ENCODE measurements at regions not wholly inside any gene's neighbourhood (a gene's known extent, or its start where the extent isn't known, plus 50 kb on each side); places are given as distances from the start of the nearest gene placed in this dataset.

DNA sequence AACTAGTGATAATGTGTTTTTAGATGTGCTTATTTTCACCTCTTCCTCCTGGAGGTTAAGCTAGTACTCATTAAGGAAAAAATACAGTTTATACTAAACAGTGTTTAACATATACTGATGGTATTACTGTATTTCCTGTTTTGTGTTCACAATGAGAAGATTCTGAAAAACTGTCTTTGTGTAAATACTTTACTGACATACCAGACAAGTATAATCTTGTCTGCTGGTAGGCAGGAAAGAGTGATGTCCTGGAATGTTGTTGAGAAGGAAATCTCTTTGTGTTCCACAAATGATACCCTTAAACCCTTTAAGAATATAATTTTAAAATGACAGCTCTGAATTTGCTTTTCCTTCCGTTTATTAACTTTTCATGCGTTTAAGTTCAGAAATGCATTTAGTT, 205.5 kb upstream of the NUDT6 start:
- TF ChIP-seq, protein P1, sequence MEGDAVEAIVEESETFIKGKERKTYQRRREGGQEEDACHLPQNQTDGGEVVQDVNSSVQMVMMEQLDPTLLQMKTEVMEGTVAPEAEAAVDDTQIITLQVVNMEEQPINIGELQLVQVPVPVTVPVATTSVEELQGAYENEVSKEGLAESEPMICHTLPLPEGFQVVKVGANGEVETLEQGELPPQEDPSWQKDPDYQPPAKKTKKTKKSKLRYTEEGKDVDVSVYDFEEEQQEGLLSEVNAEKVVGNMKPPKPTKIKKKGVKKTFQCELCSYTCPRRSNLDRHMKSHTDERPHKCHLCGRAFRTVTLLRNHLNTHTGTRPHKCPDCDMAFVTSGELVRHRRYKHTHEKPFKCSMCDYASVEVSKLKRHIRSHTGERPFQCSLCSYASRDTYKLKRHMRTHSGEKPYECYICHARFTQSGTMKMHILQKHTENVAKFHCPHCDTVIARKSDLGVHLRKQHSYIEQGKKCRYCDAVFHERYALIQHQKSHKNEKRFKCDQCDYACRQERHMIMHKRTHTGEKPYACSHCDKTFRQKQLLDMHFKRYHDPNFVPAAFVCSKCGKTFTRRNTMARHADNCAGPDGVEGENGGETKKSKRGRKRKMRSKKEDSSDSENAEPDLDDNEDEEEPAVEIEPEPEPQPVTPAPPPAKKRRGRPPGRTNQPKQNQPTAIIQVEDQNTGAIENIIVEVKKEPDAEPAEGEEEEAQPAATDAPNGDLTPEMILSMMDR (IDR thresholded peaks at IDR 0.05) = no peak
- TF ChIP-seq POLR2A (IDR thresholded peaks at IDR 0.05) = no peak
